T-helper 1 cell treated with Interleukin-12 subunit alpha and Interleukin-12 subunit beta and Interleukin-4 antibody, amounts not matched to agents 30 ng/mL and 1 ng/mL, for 36 hours (primary cell): ENCODE measurements at regions not wholly inside any gene's neighbourhood (a gene's known extent, or its start where the extent isn't known, plus 50 kb on each side); places are given as distances from the start of the nearest gene placed in this dataset.
"Not testable (repeated sequence)": the region's sequence is repeated elsewhere in the genome, so short reads cannot be mapped to it uniquely, and the experiment has no call there.

Experiments used
- intact Hi-C: fragments of 100-400 bp; cut with micrococcal nuclease; formaldehyde crosslinking; loops from one replicate; pipeline ENCODE4 v1.15.1; 2024

DNA sequence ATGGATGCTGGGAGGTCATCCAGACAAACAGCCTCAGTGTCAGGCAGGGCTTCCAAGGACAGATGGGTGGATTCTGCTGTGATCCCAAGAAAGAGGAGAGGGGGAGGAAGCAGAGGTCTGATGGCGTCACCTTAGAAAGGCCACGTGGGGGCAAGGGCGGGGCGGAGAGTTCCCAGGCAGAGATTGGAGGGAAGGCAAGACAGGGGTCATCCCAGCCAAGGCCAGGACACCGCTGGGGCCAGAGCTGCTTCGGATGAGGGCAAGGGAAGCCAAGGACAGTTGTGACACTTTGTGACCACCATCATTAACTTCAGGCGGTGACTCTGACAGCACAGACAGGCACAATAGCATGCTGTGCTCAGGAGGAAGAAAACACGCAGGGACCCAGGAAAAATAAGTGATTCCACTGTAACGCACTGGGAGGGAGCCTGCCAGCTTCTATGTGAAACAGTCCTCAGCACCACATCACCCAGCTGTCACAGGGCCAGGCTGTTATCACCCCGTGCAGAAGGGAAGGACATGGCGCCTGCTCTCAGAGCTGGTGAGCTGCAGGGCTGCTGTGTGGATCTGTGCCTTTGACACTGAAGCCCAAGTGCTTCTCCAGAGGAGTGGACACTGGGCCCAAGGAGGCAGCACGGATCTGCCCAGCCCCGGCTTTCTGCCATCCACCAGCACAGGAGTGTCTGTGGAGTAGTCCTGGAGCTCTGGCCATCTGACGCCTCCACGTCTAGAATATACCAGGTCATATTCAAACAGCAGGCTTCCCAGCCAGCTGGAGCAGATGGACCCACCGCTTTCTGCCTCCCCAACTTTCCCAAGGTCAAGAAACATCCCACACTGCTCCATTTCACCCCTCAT lies 204.1 kb downstream of the NDUFA10 start:
- intact Hi-C loops, result no loop called here

- intact Hi-C loops, result no loop called here
These were observed 205.1 kb downstream of the NDUFA10 start for GRCh38 chr2:239819974-239820555.

- intact Hi-C loops, result no loop called here
These were observed 205.8 kb downstream of the NDUFA10 start for GRCh38 chr2:239819091-239819973.

- intact Hi-C loops, result no loop called here
These were observed 206.6 kb downstream of the NDUFA10 start for GRCh38 chr2:239818531-239819011.

DNA sequence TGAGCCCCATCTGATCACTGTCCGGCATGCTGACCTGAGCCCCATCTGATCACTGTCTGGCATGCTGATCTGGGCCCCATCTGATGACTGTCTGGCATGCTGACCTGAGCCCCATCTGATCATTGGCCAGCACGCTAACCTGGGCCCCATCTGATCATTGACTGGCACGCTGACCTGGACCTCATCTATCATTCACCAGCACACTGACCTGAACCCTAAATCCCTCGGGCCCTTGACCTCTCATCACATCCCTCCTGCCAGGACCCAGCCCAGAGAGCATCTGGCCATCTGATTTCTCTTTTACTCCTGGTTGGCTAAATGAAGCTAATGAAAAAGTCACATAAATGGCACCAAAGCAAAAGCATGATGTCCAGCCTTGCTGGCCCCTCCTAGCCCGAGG lies 207.1 kb downstream of the NDUFA10 start:
- intact Hi-C loops, result no loop called here

DNA sequence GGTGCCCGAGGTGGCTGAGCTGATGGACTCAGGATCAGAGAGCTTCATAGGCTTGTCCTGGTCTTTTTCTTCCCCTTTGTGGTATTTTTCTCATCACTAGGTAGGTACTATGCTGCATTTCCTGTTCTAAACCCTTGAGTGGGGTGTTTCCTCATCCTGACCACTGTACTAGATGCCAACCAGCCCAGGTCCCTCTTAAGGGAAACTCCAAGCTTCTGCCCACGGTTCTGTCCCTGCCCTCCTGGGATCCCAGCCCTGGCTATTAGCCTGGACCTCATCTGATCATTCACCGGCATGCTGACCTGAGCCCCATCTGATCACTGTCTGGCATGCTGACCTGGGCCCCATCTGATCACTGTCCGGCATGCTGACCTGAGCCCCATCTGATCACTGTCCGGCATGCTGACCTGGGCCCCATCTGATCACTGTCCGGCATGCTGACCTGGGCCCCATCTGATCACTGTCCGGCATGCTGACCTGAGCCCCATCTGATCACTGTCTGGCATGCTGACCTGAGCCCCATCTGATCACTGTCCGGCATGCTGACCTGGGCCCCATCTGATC lies 207.6 kb downstream of the NDUFA10 start:
- intact Hi-C loops, result not testable (repeated sequence)

- intact Hi-C loops, result no loop called here
These were observed 208.3 kb downstream of the NDUFA10 start for GRCh38 chr2:239816576-239817467.

DNA sequence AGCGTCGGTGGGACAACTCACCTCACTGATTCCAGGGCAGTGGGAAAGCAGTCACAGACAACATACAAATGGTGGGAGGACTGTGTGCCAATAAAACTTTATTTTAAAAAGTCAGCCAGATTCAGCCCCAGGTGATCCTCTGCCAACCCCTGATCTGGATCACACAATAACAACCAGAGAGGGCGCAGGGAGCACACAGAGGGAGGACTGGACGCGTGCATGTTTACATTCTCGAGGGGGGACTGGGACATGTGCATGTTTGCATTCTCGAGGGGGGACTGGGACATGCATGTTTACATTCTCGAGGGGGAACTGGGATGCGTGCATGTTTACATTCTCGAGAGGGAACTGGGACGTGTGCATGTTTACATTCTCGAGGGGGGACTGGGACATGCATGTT lies 209.5 kb downstream of the NDUFA10 start:
- intact Hi-C loops, result no loop called here

- intact Hi-C loops, result no loop called here
These were observed 210.1 kb downstream of the NDUFA10 start for GRCh38 chr2:239814861-239815601.

- intact Hi-C loops, result no loop called here
These were observed 210.9 kb downstream of the NDUFA10 start for GRCh38 chr2:239814116-239814860.

- intact Hi-C loops, result no loop called here
These were observed 211.7 kb downstream of the NDUFA10 start for GRCh38 chr2:239813261-239814115.

GRCh38 chr2:239811806-239812560 lies 213.2 kb downstream of the NDUFA10 start:
- intact Hi-C loops, result no loop called here

- intact Hi-C loops, result no loop called here
These were observed 213.9 kb downstream of the NDUFA10 start for GRCh38 chr2:239811111-239811781.

DNA sequence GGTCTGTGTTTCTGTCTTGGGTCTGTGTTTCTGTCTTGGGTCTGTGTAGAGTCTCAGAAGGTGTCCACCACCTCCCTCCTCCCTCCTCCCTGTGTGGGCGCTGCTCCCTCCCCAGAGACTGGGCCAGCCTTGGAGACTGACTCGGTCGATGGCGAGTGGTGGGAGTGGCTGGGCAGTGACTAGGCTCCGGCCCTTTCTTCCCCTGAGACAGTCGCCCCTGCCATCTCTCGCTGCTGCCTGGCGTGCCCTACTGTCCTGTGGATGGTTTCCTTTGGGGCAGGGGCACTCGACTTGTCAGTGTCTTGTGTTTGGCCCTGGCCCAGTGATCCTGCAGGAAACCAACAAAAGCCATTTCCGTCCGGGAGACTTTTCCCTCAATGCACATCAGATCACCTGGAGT lies 215.8 kb downstream of the NDUFA10 start:
- intact Hi-C loops, result no loop called here

DNA sequence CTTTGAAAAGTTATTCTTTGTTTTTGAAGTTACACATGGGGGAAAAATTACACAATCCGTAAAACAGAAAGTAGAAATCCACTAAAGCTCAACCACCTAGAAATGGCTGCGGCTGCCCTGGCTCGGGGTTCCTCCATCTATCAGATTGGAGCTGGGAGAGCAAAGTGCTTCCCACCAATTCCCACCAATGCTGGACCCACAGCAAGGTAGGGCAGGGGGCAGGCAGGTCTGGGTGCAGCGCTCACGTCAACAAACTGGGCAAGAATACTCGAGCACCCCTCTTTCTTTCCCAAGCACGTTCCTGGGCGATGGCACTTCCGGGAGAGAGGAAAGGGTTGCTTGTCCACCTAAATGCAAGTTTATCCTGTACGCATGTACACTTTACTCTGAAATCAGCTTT lies 217.6 kb downstream of the NDUFA10 start:
- intact Hi-C loops, result no loop called here

GRCh38 chr2:239806758-239807434 lies 218.2 kb downstream of the NDUFA10 start:
- intact Hi-C loops, result no loop called here
